ENCODE measurements at regions not wholly inside any gene's neighbourhood (a gene's known extent, or its start where the extent isn't known, plus 50 kb on each side); places are given as distances from the start of the nearest gene placed in this dataset.

DNA sequence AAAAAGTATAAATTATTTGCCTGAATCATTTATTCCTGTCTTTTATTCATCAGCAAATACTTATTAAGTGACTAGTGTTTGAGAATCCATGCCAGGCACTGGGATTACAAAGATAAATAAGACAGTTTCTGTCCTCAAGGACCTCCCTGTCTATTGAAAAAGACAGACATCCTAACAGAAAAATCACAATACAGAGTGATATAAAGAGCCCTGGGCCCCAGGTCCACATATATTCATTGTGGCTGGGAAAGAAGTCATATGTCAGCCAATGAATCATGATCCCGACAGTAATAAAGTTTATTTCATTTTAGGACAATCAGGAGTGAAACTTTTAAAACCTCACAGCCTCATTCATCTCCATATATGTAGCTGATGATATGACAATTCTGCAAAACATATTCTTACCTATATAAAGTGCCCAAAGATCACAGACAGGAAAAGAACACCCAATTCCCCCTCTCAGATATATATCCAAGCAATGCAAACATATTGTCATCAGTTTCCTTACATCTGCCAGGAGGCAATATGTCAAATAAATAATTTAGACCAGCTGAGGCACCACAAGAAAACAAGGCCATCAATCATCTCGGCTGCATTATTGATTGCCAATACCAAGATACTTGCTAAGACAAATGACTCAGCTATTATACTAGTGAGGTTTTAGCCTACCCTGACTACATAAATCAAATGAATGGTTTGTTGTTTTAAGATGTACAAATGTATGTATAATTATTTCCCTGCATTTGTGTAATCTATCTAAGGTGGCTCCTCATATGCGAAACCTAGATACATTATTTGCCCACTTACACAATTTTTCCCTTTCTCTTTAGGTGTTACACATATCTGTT, 590.9 kb upstream of the API5 start:
- TF ChIP-seq JUN (IDR thresholded peaks at IDR 0.05; ENCODE audit: borderline replicate concordance, insufficient read depth, insufficient read length, low read depth) (no peak), POLR2A (IDR thresholded peaks at IDR 0.05; ENCODE audit: low read depth, low read length) (no peak), MAX (IDR thresholded peaks at IDR 0.05; ENCODE audit: insufficient read depth, insufficient read length) (no peak), POLR2AphosphoS5 (IDR thresholded peaks at IDR 0.05; ENCODE audit: insufficient read depth, low read depth, low read length) (no peak), EZH2 (IDR thresholded peaks at IDR 0.05; ENCODE audit: borderline replicate concordance, low read depth, low read length, severe bottlenecking) (no peak)
- TF ChIP-seq, protein P1, sequence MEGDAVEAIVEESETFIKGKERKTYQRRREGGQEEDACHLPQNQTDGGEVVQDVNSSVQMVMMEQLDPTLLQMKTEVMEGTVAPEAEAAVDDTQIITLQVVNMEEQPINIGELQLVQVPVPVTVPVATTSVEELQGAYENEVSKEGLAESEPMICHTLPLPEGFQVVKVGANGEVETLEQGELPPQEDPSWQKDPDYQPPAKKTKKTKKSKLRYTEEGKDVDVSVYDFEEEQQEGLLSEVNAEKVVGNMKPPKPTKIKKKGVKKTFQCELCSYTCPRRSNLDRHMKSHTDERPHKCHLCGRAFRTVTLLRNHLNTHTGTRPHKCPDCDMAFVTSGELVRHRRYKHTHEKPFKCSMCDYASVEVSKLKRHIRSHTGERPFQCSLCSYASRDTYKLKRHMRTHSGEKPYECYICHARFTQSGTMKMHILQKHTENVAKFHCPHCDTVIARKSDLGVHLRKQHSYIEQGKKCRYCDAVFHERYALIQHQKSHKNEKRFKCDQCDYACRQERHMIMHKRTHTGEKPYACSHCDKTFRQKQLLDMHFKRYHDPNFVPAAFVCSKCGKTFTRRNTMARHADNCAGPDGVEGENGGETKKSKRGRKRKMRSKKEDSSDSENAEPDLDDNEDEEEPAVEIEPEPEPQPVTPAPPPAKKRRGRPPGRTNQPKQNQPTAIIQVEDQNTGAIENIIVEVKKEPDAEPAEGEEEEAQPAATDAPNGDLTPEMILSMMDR (IDR thresholded peaks at IDR 0.05; ENCODE audit: extremely low read depth in 1 of 2, insufficient read depth in 1 of 2, low read depth in 1 of 2, low read length in 2 of 2) = no peak

Measured in endothelial cell of umbilical vein (primary cell).